ELF-1 (cell line): ENCODE measurements at regions not wholly inside any gene's neighbourhood (a gene's known extent, or its start where the extent isn't known, plus 50 kb on each side); places are given as distances from the start of the nearest gene placed in this dataset.
A peak's percentile ranks its signal among the peaks of the same experiment; 100 is the strongest.

Source experiments
- DNase-seq: peaks from one replicate; pipeline ENCODE4 v3.0.0-alpha.2; 2016; ENCODE audit warnings: low read depth, low spot score

- DNase-seq, result no peak
Measured at GRCh38 chr4:60750962-60751361, 449.2 kb upstream of the ADGRL3 start.

- DNase-seq, result no peak
Measured at GRCh38 chr4:60757986-60758680, 442.0 kb upstream of the ADGRL3 start.

GRCh38 chr4:60759518-60760245 lies 440.4 kb upstream of the ADGRL3 start:
- no peak for DNase-seq

- no peak for DNase-seq
Measured at GRCh38 chr4:60780874-60781273, 419.3 kb upstream of the ADGRL3 start.

- no peak for DNase-seq
Measured at GRCh38 chr4:60790608-60791007, 409.5 kb upstream of the ADGRL3 start.

- no peak for DNase-seq
Measured at GRCh38 chr4:60794372-60794771, 405.8 kb upstream of the ADGRL3 start.

GRCh38 chr4:60799214-60799613 lies 400.9 kb upstream of the ADGRL3 start:
- DNase-seq, result no peak

- no peak for DNase-seq
Measured at GRCh38 chr4:60800701-60801100, 399.4 kb upstream of the ADGRL3 start.

- DNase-seq, result peak; percentile 15
Measured at GRCh38 chr4:60805500-60806313, 394.4 kb upstream of the ADGRL3 start.

- no peak for DNase-seq
Measured at GRCh38 chr4:60808726-60809485, 391.2 kb upstream of the ADGRL3 start.

GRCh38 chr4:60809486-60809800 lies 390.7 kb upstream of the ADGRL3 start:
- DNase-seq, result no peak

- no peak for DNase-seq
Measured at GRCh38 chr4:60812811-60813210, 387.3 kb upstream of the ADGRL3 start.

- DNase-seq, result no peak
Measured at GRCh38 chr4:60814549-60814948, 385.6 kb upstream of the ADGRL3 start.

- no peak for DNase-seq
Measured at GRCh38 chr4:60817609-60818008, 382.5 kb upstream of the ADGRL3 start.

GRCh38 chr4:60822986-60823385 lies 377.1 kb upstream of the ADGRL3 start:
- no peak for DNase-seq

- no peak for DNase-seq
Measured at GRCh38 chr4:60840020-60840419, 360.1 kb upstream of the ADGRL3 start.

GRCh38 chr4:60846678-60847077 lies 353.4 kb upstream of the ADGRL3 start:
- no peak for DNase-seq

- peak; percentile 7 for DNase-seq
Measured at GRCh38 chr4:60847614-60848013, 352.5 kb upstream of the ADGRL3 start.

- no peak for DNase-seq
Measured at GRCh38 chr4:60857130-60857753, 342.9 kb upstream of the ADGRL3 start.

GRCh38 chr4:60863442-60863841 lies 336.7 kb upstream of the ADGRL3 start:
- DNase-seq, result no peak

- DNase-seq, result peak; percentile 1
Measured at GRCh38 chr4:60865273-60865672, 334.9 kb upstream of the ADGRL3 start.
